HG03025 (cell line): ENCODE measurements at regions not wholly inside any gene's neighbourhood (a gene's known extent, or its start where the extent isn't known, plus 50 kb on each side); places are given as distances from the start of the nearest gene placed in this dataset.

ENCODE experiments used
- ATAC-seq: cut with Tn5 transposase; IDR thresholded peaks from one replicate; pipeline ENCODE4 v1.9.1; 2021; ENCODE audit warnings: mild to moderate bottlenecking, moderate library complexity; ENCODE audit not compliant: unreplicated experiment, low FRiP score

DNA sequence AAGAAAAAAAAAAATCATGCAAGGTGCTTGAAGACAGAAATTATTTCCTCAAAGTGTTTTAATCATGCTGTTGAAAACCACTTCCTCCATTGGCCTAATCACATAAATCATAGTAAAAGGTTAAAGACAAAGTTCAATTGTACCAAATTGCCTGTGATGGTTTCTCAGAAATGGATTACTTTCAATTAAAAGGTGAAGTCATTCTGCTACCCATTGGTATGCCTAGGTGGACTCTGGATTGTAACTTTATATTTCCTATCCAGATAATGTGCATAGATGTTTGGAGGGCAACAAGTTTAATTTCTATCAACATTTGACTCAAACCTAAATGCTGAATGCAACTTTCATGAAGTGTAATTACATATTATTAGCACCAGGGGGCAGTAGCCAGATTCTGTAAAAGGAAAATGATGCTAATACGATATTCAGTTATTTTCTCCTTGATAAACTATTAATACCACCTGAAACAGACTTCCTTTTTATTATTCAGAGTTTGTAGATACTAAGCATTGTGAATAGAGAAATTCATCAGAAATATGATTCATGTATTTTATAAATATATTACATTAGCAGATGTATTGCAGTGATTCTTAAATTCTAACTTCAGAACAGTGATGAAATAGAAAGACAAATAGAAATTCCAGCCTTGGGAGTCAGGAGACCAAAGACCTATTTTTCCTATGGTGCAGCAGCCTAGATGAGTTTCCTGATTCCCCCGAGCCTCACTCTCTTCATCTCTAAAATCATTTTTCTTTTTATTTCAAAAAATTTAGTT is 148.2 kb downstream of the CAAP1 start:
- no peak for ATAC-seq

DNA sequence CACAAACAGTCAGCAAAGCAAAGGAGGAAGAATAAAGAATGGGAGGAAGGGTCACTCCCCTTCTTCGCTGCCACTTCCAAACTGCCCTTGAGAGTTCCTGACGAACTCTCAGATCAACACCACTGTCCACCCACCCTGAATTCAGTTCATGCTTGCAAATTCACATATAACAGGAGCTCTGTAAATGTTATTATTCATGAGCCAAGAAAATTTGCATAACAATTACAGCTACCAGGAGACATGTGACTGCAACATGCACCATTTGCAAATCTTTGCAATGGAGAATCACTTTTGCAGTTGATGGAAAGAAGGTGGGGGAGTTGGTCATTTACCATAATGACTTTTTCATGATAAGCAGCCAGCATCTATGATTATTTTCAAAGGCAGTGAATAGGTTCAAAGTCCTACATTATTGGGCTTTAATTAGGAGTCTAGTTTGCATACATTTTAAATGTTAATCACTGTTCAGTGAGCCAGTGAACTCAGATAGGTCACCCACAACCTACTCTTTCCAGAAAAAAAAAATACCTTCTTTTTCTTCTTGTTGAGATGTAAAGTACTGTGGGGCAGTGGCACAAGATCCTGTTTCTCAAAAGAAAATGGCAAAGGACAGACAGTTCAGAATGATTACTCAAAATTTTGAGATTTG is 149.7 kb downstream of the CAAP1 start:
- ATAC-seq: no peak

DNA sequence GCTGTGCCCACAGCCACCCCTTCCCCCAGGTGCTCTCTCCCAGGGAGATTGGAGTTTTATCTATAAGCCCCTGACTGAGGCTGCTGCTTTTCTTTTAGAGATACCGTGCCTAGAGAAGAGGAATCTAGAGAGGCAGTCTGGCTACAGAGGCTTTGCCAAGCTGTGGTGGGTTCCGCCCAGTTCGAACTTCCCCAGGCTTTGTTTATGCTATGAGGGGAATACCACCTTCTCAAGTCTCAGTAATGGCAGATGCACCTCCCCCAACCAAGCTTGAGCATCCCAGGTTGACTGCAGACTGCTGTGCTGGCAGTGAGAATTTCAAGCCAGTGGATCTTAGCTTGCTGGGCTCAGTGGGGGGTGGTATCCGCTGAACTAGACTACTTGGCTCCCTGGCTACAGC is 157.4 kb downstream of the CAAP1 start:
- no peak for ATAC-seq

DNA sequence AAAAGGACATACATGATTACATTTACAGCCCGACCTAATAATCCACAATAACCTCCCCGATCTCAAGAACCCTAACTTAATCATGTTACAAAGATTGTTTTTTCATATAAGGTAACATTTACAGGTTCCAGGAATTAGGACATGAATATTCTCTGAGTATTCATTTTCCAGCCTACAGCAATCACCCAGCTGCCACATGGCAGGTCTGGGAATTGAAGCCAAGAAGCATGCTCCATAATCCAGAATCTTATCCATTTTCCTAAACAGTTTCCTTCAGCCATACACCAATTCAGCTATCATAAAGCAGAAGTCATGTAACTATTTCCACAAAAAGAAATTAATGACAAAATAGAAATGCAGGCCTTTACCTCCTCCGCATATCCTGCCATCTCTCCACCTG is 163.4 kb downstream of the CAAP1 start:
- no peak for ATAC-seq

DNA sequence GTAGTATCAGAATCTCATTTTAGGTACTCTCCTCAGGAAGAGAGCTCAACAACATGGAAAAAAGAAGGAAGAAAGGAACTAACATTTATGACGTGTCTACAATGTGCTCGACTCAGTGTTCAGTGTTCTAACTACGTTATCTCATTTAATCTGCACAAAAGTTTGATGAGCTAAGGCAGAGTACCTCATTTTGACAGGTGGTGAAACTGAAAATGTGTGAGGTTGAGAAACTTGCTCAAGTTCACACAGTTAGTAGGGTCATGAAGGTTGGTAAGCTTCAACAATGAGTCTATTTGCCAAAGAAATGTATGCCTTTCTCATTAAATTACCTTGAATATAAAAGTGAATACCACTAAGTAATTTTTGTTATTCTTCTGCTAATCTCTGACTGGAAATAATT is 165.1 kb downstream of the CAAP1 start:
- peak; percentile 49 for ATAC-seq

DNA sequence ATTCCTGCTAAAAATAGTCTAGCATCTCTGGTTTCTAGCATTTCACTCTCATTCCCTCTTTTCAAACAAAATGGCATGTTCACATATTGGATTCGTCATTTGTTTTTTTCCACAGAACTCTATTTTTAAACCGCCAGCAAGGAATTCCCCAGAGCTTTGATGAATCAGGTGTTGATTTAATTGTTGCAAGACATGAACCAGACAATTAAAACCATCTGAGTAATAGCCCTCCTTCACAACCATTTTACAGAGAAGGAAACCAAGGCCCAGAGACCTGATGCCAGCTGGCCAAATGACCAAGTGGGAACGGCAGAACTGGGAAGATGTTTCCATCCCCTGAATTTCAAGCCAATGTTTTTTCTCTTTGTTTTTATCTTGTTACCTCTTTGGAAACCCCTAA is 167.0 kb downstream of the CAAP1 start:
- ATAC-seq: no peak

DNA sequence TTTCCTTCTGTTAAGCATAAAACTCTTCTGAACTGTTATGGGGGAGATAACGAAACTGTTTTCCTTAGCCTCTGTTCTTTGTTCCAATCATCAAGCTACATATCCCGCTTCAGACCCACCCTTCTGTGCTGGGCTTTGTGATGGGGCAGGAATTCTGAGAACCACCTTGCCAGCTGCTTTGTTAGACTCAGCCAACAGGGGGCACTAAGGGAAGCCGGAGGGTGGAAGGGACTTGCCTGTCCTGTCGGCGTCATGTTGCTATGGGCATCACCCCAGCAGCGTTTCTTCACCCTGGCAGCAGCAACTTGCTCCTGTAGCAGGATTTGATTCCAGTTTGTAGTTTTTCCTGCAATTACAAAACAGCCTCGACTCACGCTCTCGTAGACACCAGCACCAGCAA is 169.1 kb downstream of the CAAP1 start:
- no peak for ATAC-seq

DNA sequence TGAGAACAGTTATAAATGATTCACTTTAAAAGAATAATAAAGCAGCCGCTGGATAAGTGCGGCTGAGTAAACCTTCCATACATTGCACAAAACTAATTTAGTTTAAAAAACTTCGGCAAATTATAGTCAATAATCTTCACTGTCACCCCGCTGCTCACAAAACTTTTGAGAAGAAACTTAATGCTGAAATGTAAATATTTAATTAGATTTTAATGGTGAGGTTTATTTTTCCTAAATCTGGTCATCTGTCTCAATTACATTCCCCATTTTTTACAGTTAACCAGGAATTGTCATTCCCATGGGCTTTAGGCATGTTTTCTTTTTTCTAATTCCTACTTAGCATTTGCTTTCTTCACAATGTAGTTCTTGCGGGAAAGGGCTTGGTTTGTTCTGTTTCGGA is 169.8 kb downstream of the CAAP1 start:
- ATAC-seq: no peak

DNA sequence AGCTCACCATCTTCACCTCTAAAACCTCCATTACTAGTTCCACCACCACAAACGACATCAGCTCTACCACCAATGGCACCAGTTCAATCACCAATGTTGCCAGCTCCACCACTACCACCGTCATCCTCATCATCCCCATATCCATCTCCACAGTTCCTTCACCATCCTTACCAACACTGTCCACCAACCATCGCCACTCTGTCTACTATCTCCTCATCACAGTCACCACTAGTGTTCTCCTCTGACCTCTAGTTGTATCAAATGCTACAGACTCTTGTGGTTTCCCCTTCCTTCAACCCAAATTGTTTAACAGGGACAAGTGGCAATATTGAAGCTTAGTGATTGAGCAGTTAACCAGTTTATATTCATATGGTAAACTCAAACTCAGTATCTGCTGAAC is 182.6 kb downstream of the CAAP1 start:
- ATAC-seq: no peak

DNA sequence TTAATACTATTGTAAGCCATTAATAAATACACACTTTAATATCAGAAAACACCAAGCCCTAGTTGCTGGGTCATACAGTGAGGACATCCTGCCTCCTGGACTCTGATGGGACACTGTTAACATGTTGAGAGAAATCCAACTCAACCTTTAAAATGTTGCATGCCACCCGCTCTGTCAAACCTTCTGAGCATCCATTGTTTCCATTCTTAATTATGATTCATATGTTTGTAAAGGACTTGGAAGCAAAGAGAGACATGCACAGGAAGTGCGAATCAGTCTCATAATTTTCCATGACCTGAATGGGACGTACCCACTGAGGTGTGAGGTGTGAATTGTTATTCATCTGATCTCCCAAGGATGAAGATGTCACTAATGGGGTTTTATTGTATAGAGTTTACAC is 186.4 kb downstream of the CAAP1 start:
- ATAC-seq: no peak

DNA sequence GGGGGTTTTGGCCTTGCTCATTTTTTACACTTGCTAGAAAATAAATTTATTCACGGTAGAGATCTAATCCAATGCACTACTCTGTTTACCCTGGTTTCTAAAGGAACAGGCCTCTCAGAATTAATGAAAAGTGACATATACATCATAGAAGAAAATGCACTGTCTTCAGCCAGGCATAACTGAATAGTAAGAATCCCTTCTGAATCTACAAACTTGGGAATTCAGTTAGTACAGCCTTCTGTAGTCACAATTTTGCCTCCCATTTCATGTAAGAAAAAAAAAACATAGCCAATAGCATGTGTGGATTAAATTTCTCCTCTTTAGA is 197.3 kb downstream of the CAAP1 start:
- no peak for ATAC-seq

DNA sequence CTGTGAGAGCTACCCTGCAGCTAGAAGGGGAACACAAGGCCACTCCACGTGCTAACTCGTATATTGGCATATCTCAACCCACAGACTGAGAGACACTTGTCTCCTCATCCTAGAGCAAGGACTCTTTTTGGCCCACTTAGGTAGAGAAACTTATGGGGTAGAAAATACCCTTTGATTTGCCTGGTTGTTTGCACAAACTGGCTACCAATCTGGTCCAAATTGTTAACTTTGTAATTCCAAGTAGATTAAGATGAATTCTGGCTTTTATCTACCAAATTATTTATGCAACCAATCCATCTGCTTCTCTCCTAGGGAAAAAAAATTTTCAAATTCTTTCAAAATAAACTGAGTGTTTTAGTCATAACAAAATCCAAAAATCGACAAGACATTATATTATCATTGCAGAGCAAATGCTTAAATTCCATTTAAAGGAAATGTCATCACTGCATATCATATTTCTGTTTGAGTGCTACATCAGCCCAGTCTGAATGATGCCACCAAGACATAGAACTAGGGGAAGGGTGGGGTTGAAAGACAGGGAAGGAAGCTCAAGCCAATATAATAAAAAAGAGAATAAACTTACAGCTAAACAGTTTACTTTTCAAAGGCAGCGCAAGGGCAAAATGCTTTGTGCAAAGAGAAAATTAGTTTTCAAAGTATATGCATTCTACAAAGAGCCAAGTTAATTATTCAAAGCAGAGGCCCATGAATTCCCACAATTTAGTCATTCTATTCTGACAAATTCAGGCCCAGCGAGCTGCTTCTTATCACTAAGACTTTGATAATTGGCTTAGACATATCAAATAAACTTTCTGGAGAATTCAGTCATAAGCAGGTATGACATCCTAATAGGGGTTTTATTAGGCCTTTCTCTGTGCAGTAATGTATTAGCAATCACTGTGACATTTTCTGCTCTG is 198.0 kb downstream of the CAAP1 start:
- no peak for ATAC-seq

DNA sequence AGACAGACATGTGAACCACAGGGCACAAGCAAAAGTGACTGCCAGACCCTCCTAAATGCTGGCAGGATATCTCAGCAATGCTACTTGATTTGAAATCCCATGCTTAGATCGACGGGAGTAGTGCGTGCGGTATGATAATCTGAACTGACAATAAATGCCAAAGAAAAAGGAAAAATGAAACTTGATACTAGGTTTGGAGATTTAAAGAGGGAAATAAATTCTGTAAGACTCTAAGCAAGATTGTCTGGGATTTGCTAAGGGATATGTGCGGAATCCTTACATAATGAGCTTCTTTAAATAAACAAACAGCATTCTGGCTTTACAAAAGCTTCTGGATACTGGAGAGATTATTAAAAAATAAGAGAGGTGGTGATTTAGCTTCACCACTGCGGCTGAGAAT is 203.6 kb downstream of the CAAP1 start:
- ATAC-seq: no peak

DNA sequence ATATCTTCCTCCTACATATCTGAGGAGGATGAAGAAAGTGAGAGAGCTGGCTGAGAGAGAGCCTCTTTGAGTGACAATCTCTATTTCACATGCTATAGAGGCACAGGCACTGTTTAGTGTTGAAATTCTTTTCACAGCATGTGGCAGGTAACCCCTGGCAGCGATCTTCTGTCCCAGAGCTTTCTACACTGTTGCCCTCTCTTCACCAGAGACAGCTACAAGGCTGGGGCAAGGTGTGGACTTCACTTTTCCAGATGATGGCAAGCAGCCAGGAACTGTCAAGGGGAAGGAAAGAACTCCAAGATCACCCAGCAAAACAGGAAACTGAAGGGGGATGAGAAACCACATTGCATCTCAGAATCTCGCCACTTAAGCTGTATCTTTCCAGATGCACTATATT is 205.2 kb downstream of the CAAP1 start:
- no peak for ATAC-seq

DNA sequence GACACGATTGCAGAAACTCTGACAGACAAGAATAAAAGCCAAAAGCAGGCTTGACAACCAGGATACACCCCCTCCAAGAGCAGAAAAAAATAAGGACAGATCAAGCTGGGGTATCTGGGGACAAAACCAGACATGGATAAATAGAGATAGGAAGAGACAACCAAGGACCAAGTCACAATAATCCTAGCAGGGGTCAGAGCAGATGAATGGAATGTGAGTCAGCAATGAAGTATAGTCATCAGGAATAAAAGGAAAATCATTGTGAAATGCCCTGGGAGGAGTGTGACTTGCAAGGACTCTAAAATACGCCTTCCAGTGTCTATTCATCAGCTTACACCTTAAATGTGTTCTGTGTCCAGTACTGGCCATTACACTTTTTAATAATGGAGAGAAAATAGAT is 206.8 kb downstream of the CAAP1 start:
- no peak for ATAC-seq

DNA sequence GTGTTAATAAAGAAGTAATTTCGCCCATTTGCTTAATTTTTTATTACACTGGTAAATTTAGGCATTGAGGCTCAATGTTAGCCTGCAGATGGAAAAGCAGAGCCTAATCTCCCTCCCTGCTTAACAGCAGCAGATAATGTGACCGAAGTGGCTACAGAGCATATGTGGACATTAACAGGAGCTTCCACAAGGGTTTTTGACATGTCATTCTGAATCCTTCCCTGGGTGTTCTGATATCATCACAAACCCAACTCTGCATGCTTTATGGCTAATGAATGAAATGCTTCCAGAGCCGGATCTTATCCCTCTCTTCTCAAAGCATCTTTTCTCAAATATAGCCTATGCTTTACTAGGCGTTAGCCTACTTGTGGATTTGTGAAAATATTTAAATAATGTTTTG is 208.6 kb downstream of the CAAP1 start:
- no peak for ATAC-seq

DNA sequence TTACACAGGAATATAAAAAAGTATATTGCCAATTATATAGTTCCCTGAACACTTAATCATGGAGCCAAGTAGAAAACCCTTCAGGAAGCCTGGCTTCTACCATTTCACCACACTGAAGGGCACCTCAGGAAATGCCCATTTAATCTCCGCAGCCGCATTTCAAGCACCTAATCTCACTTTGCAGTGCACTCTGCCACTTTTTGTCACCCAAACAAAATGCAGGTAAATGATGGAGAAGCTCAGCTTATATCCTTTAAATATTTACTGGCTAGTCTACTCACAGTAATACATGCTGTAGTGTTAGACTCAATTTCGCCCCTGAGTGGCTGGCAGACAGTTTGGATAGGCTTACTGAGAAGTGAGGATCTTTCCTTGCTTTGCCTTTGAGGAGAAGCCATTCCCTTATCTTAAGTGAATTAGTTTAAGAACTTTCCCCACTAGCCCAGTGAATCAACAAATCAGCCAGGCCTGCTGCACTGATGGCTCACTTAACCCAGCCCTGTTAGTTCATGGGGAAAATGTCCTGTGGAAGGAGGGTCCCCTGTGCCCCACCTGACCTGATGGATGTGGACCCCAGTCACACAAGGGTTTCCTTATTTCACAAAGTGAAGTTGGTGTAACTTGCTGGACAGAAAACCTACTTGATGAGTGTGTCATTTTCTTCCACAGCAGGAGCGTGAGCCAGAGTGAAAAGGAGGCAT is 209.7 kb downstream of the CAAP1 start:
- no peak for ATAC-seq

DNA sequence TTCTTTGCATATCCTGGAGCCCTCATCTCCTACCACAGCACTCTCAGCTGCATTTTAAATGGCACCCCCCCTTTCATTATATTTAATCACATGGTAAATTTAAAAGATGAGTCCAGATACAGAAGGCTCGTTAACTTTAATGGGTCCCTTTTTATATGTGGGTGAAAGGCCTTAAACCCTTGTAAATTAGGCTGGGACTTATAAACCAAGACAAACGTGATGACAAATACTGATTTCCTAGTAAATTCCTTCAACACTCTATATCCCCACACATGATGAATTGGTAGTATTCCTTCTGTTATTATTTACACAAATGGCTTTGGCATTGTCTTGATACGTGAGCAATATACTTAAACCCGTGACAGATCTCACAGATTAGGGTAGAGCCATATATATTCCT is 210.6 kb downstream of the CAAP1 start:
- ATAC-seq: no peak

DNA sequence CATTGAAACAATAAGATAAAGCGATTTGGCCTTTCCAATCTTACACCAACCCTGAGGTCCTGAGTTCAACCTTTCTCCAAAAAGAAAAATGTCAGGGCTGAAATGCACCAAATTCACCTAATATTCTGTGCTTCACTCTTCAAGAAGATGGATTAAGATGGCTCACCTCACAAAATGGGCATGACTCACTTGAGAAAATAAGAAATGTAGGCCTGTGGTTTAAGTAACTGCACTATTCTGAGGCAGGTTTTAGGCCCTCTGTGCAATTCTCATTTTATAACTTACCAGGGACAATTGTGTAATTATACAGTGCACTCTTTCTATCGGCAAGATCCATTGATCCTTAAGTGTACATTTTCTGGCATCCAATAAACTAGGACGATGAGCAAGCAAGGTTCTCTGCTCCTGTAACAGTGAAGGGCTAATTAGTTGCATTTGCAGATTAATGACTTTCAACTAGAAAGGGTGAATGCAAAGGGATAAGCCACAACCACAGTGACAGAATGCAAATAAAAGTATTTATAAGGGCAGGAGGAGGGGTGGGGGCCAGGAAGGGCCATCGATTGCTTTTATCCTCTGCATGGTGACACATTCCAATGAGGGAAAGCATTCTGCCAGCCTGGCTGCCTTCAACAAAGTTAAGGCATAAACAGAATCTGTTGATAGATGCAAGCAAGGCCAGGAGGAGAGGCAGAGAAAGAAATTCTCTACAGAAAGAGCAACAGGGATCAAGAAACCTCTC is 214.5 kb downstream of the CAAP1 start:
- ATAC-seq: no peak

DNA sequence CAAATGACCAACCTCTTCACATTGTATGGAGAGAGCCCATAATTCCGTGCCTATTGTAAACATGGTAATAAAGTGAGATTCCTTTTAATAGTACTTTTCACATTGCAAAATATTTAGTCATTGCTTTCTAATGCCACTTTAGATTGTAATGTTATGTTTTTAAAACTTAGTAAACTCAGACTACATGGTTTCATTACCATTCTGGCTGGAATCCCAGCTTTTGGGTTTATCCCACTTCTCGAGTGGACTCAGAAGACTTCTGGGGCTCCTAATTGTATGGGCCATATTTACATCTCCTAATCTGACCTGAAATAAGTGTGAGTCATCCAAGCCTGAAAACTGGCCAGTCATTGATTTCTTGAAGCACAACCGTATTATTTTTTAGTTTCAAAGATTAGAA is 217.6 kb downstream of the CAAP1 start:
- ATAC-seq: no peak
